GM21367 (cell line): ENCODE measurements at regions not wholly inside any gene's neighbourhood (a gene's known extent, or its start where the extent isn't known, plus 50 kb on each side); places are given as distances from the start of the nearest gene placed in this dataset.

Source experiments
- ATAC-seq: cut with Tn5 transposase; IDR thresholded peaks from one replicate; pipeline ENCODE4 v1.9.1; 2021; ENCODE audit not compliant: unreplicated experiment

GRCh38 chr3:18127859-18128681 is 297.1 kb downstream of the SATB1 start:
- no peak for ATAC-seq

GRCh38 chr3:18127174-18127858 is 297.8 kb downstream of the SATB1 start:
- peak; percentile 96 for ATAC-seq

- no peak for ATAC-seq
Observed at GRCh38 chr3:18126772-18127171, 298.4 kb downstream of the SATB1 start.

GRCh38 chr3:18124501-18124900 is 300.6 kb downstream of the SATB1 start:
- ATAC-seq: no peak

GRCh38 chr3:18122264-18122663 is 302.9 kb downstream of the SATB1 start:
- no peak for ATAC-seq

- no peak for ATAC-seq
Observed at GRCh38 chr3:18121020-18121419, 304.1 kb downstream of the SATB1 start.

GRCh38 chr3:18119866-18120265 is 305.3 kb downstream of the SATB1 start:
- ATAC-seq: no peak

GRCh38 chr3:18114894-18115293 is 310.2 kb downstream of the SATB1 start:
- ATAC-seq: no peak

- ATAC-seq: no peak
Observed at GRCh38 chr3:18113417-18113816, 311.7 kb downstream of the SATB1 start.

GRCh38 chr3:18112674-18113375 is 312.3 kb downstream of the SATB1 start:
- no peak for ATAC-seq

- peak; percentile 93 for ATAC-seq
Observed at GRCh38 chr3:18111796-18112232, 313.3 kb downstream of the SATB1 start.

- no peak for ATAC-seq
Observed at GRCh38 chr3:18103591-18103990, 321.5 kb downstream of the SATB1 start.

- ATAC-seq: no peak
Observed at GRCh38 chr3:18100121-18100520, 325.0 kb downstream of the SATB1 start.

GRCh38 chr3:18099611-18100010 is 325.5 kb downstream of the SATB1 start:
- no peak for ATAC-seq

- no peak for ATAC-seq
Observed at GRCh38 chr3:18098960-18099587, 326.1 kb downstream of the SATB1 start.

- no peak for ATAC-seq
Observed at GRCh38 chr3:18097989-18098388, 327.1 kb downstream of the SATB1 start.

- ATAC-seq: no peak
Observed at GRCh38 chr3:18097473-18097872, 327.7 kb downstream of the SATB1 start.

GRCh38 chr3:18092726-18093125 is 332.4 kb downstream of the SATB1 start:
- no peak for ATAC-seq

- no peak for ATAC-seq
Observed at GRCh38 chr3:18090377-18090776, 334.8 kb downstream of the SATB1 start.

GRCh38 chr3:18087988-18088387 is 337.2 kb downstream of the SATB1 start:
- ATAC-seq: no peak

GRCh38 chr3:18086760-18087159 is 338.4 kb downstream of the SATB1 start:
- ATAC-seq: no peak
